ENCODE measurements at regions not wholly inside any gene's neighbourhood (a gene's known extent, or its start where the extent isn't known, plus 50 kb on each side); places are given as distances from the start of the nearest gene placed in this dataset.
A peak's percentile ranks its signal among the peaks of the same experiment; 100 is the strongest.
"Not testable (repeated sequence)": the region's sequence is repeated elsewhere in the genome, so short reads cannot be mapped to it uniquely, and the experiment has no call there.

DNA sequence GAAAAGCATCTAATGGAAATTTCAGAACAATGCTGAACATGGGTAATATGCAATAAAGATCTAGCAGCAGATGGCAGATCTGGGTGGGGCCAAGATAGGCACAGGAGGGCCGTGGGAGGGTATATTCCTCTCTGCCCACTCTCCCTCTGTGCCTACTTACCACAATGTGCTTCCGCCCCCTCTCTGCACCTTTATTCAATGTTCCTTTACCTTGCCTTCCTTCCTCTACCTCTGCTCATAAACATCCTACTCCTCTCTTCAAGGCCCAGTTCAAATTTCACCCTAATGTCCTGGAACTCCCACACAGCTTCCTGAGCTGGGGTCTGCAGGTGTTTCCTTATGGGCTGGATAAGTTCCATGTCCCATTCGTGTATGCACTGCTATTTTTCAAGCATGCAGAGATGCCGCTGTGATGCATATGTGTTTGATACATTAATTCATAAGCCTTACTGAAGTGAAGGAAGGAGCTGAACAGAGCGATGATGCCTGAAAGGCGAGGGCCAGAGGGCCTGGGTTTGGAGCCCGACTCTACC is 65.6 kb upstream of the EDEM3 start:
- no peak for DNase-seq (ENCODE audit: low read depth)

DNA sequence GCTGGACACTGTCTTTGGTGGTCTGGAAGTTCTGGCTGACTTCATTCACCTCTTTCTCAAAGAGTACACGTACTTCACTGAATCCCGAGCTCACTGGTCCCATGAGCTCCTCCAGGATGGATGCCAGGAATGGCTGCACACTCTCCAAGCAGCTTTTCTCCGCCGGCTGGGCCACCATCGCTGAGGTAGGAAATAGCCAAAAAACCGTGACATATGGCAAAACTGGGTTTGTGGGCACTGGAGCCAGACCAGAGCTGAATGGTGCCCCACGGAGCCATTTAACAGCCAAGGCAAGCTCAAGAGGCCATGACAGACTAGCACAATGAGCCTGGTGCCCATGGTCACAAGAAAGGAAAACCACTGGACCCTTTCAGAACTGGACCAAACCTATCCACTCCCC is 64.0 kb upstream of the EDEM3 start:
- DNase-seq (ENCODE audit: low read depth) = no peak

DNA sequence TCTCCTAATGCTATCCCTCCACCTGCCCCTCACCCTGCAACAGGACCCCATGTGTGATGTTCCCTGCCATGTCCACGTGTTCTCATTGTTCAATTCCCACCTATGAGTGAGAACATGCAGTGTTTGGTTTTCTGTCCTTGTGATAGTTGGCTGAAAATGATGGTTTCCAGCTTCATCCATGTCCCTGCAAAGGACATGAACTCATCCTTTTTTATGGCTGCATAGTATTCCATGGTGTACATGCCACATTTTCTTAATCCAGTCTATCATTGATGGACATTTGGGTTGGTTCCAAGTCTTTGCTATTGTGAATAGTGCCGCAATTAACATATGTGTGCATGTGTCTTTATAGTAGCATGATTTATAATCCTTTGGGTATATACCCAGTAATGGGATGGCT is 62.3 kb upstream of the EDEM3 start:
- not testable (repeated sequence) for DNase-seq (ENCODE audit: low read depth)

DNA sequence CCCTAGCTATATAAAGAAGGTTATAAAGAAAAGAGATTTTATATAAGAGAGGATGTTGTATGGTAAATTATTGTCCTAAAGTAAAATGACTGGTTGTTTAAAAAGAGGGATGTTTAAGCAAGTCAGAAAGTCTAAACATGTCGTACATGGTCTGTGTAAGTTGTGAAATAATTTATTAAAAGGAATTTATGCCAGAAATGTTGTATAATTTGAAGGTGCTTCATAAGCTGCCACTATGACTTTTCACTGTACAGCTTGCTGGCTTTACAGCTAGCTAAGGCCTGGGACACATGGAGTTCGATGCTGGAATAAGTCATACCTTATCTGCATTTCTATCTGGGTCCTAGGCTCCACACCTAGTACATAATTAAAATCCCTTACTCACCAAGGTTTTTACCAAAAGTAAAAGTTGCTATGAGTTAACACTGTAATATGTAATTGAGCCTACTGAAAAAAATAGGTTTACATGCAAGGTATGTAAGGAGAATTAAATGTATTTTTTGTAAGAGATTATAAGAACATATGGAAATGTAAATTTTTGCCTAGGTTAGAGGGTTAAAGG is 59.0 kb upstream of the EDEM3 start:
- DNase-seq (ENCODE audit: low read depth) = no peak

DNA sequence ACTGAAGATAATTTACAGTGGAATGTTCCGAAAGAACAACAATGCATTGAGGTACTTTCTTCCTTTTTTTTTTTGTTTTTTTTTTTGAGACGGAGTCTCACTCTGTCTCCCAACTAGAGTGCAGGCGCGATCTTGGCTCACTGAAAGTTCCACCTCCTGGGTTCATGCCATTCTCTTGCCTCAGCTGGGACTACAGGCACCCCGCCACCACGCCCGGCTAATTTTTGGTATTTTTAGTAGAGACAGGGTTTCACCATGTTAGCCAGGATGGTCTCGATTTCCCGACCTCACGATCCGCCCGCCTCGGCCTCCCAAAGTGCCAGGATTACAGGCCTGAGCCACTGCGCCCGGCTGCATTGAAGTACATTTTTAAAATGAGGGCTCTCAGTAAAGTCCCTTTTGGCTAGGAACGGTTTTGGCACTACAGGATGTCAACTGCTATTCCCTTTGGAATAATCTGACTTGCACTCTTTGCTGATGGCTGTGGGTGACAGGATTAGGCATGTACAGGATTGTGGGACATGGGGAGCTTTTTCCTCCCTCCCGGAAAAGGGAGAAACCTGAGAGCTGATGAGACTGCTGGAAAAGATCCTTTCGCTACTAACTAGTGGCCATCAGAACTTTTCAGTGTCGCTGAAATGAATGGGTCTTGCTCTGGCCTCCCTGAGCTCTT is 56.9 kb upstream of the EDEM3 start:
- DNase-seq (ENCODE audit: low read depth) = no peak

DNA sequence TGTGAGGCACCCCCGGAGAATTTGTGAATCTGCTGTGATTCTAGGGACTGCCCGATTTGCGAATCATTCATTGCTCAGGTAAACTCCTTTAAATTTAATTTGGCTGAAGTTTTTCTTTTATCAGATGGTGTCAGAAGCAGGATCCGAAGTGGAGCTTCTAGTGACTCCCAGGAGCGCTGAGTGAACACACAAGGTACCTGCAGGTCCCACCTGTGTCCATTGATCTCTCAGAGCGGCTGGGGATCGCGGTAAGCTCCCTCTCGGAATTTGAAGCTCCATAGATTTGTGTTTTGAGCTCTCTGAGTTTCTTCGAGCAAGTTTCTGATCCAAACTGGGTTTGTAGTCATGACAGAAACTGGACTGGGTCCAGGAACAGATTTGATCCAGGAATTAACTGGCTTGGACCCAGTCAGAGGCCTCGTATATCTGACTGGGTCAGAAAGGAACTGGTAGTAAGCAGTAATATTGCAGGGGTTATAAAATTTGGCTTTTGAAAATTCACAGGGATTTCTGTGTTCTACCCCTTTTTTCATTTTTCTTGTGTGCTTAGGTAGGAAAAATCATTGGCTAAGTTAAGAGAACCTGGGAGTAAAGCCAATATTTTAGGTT is 56.2 kb upstream of the EDEM3 start:
- no peak for DNase-seq (ENCODE audit: low read depth)

DNA sequence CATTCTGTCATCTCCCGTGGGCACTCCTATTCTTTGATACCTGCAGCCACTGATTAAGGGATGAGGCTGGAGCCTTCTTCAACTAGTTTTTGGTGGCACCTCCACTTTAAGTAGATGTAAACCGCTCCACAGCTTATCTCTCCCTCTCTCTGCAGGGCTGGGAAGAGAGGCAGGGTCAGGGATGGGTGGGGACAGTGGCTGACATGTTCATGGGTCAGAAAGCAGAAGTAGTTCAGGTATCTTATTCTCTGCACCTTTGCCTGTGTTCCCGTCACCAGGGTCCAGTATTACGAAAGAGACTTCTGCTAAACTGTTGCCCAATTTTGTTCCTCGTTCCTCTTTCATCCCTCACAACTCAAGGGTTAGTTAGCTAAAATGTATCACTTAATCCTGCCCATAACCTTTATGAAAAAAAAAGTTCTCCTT is 51.7 kb upstream of the EDEM3 start:
- no peak for DNase-seq (ENCODE audit: low read depth)

DNA sequence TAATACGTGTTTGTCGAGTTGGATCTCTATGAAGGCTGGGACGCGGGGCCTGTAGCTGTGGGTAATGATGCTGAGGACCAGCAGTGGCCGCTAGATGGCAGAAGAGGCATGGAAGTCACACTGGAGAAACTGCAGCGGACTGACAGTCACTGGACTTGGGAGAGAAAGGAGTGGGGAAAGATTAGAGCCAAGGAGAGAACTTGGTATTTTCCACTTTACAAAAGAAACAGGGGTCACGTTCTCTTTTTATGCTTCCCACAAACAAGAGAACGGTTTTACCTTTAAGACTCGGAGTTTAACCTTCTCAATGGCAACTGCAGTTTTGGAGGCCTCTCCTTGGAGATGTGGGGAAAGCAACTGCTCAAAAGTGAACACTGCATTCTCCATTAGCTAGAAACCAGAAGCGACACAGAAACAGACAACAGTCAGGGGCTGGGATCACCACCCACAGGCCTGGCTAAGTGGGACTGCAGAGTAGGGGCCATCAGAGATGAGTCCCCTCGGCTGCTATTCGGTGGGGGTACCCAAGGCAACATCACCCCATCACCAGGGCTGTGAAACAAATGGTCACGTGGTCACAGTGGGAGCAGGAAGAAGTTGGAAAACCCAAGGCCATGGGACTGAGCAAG is 51.1 kb upstream of the EDEM3 start:
- peak; percentile 67 for DNase-seq (ENCODE audit: low read depth)
